DOHH2 (cell line): ENCODE measurements at regions not wholly inside any gene's neighbourhood (a gene's known extent, or its start where the extent isn't known, plus 50 kb on each side); places are given as distances from the start of the nearest gene placed in this dataset.

Source experiments
- H3F3A ChIP-seq: fragments of 200-600 bp; sonication (generic), shearing (Covaris generic); 2 replicates; pipeline ENCODE4 v1.6.0; 2016; ENCODE audit warnings: antibody characterized with exemption, mild to moderate bottlenecking; ENCODE audit not compliant: control insufficient read depth, insufficient read depth
- H3K27ac ChIP-seq: fragments of 200-600 bp; sonication (generic); 2 replicates; pipeline ENCODE4 v1.5.1; 2014; ENCODE audit warnings: low read depth, mild to moderate bottlenecking, low read length, moderate library complexity
- H3K27me3 ChIP-seq: fragments of 200-600 bp; sonication (generic); 2 replicates; pipeline ENCODE4 v1.6.1; 2014; ENCODE audit warnings: mild to moderate bottlenecking, low read length, mixed read lengths; ENCODE audit not compliant: control insufficient read depth
- H3K36me3 ChIP-seq: fragments of 200-600 bp; sonication (generic); 2 replicates; pipeline ENCODE4 v1.6.1; 2014; ENCODE audit warnings: mild to moderate bottlenecking, low read length, moderate library complexity, mixed read lengths; ENCODE audit not compliant: control insufficient read depth
- H3K4me1 ChIP-seq: fragments of 200-600 bp; sonication (generic); 2 replicates; pipeline ENCODE4 v1.6.1; 2014; ENCODE audit warnings: mild to moderate bottlenecking, low read length, mixed read lengths; ENCODE audit not compliant: control insufficient read depth
- H3K4me2 ChIP-seq: fragments of 200-600 bp; sonication (generic); 2 replicates; pipeline ENCODE4 v1.6.0; 2014; ENCODE audit warnings: mild to moderate bottlenecking, low read length, moderate library complexity
- H3K4me3 ChIP-seq: fragments of 200-600 bp; sonication (generic); 2 replicates; pipeline ENCODE4 v1.5.1; 2014; ENCODE audit warnings: mild to moderate bottlenecking, low read length, mixed read lengths
- H3K79me2 ChIP-seq: fragments of 200-600 bp; sonication (generic); 2 replicates; pipeline ENCODE4 v1.6.1; 2014; ENCODE audit warnings: mild to moderate bottlenecking, low read length, mixed read lengths; ENCODE audit not compliant: control insufficient read depth
- H3K9me2 ChIP-seq: fragments of 200-600 bp; sonication (generic); replicated peaks from 2 replicates; pipeline ENCODE4 v1.6.1; 2014; ENCODE audit warnings: mild to moderate bottlenecking, low read length, mixed read lengths; ENCODE audit not compliant: control insufficient read depth
- H3K9me3 ChIP-seq: fragments of 200-600 bp; sonication (generic); 2 replicates; pipeline ENCODE4 v1.6.1; 2014; ENCODE audit warnings: antibody characterized with exemption, low read length, mixed read lengths; ENCODE audit not compliant: control insufficient read depth, insufficient read depth
- H4K20me1 ChIP-seq: fragments of 200-600 bp; sonication (generic); 2 replicates; pipeline ENCODE4 v1.6.0; 2014; ENCODE audit warnings: low read depth, mild to moderate bottlenecking, antibody characterized with exemption, low read length, moderate library complexity; ENCODE audit not compliant: control insufficient read depth, insufficient read depth
- EZH2phosphoT487 ChIP-seq: fragments of 200-600 bp; sonication (generic); IDR thresholded peaks from 2 replicates; pipeline ENCODE4 v1.6.1; 2017; ENCODE audit warnings: borderline replicate concordance, mild to moderate bottlenecking, antibody characterized with exemption, low read length, moderate library complexity, mixed read lengths
- TF ChIP-seq, protein P1 (sequence below): fragments of 200-600 bp; sonication (generic); IDR thresholded peaks from one replicate; pipeline ENCODE4 v1.5.1; 2014; ENCODE audit warnings: antibody characterized with exemption, mild to moderate bottlenecking, low read depth, low read length; ENCODE audit not compliant: poor library complexity, severe bottlenecking

- no peaks in the 10 kb centered on the region for H3K79me2 ChIP-seq
- no peaks in the 10 kb centered on the region for H3K4me1 ChIP-seq
- no peaks in the 10 kb centered on the region for H3K9me2 ChIP-seq
- H3F3A ChIP-seq: no peaks in the 10 kb centered on the region
- no peak overlapping the region for H3K4me3 ChIP-seq
- H3K36me3 ChIP-seq: no peaks in the 10 kb centered on the region
- no peak overlapping the region for H3K4me2 ChIP-seq
- no peak overlapping the region for H3K27ac ChIP-seq
- no peaks in the 10 kb centered on the region for H4K20me1 ChIP-seq
- no peak for TF ChIP-seq EZH2phosphoT487
- TF ChIP-seq, protein P1, sequence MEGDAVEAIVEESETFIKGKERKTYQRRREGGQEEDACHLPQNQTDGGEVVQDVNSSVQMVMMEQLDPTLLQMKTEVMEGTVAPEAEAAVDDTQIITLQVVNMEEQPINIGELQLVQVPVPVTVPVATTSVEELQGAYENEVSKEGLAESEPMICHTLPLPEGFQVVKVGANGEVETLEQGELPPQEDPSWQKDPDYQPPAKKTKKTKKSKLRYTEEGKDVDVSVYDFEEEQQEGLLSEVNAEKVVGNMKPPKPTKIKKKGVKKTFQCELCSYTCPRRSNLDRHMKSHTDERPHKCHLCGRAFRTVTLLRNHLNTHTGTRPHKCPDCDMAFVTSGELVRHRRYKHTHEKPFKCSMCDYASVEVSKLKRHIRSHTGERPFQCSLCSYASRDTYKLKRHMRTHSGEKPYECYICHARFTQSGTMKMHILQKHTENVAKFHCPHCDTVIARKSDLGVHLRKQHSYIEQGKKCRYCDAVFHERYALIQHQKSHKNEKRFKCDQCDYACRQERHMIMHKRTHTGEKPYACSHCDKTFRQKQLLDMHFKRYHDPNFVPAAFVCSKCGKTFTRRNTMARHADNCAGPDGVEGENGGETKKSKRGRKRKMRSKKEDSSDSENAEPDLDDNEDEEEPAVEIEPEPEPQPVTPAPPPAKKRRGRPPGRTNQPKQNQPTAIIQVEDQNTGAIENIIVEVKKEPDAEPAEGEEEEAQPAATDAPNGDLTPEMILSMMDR: no peak
- no peaks in the 10 kb centered on the region for H3K9me3 ChIP-seq
- no peaks in the 10 kb centered on the region for H3K27me3 ChIP-seq
Observed at GRCh38 chr6:8918196-8918595, 482.9 kb upstream of the SLC35B3 start.

DNA sequence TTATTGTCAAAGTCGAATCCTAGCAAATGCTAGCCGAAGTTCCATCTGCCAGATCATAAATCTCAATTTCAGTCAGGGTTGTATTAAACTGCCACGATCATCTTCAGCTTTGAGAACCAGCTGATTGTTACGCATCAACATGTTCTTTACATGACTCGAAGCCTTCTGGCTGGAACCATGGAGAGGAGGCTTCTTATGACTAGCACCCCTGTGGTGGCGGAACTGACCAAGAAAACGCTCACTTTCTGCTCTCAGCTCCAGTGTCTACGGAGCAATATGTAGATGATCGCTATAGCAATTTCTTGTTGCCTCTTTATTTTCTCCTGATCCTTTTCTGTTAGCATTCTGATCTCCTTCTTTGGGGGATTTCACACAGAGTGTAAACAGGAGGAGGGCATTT is 479.4 kb upstream of the SLC35B3 start:
- Histone ChIP-seq H3K79me2 (no peaks in the 10 kb centered on the region), H3K9me3 (no peaks in the 10 kb centered on the region), H3F3A (no peaks in the 10 kb centered on the region), H3K4me3 (no peak overlapping the region), H4K20me1 (no peaks in the 10 kb centered on the region), H3K27me3 (no peaks in the 10 kb centered on the region), H3K9me2 (no peaks in the 10 kb centered on the region), H3K36me3 (no peaks in the 10 kb centered on the region), H3K27ac (no peak overlapping the region), H3K4me2 (no peak overlapping the region), H3K4me1 (no peaks in the 10 kb centered on the region)
- TF ChIP-seq, protein P1: no peak
- TF ChIP-seq EZH2phosphoT487: no peak

DNA sequence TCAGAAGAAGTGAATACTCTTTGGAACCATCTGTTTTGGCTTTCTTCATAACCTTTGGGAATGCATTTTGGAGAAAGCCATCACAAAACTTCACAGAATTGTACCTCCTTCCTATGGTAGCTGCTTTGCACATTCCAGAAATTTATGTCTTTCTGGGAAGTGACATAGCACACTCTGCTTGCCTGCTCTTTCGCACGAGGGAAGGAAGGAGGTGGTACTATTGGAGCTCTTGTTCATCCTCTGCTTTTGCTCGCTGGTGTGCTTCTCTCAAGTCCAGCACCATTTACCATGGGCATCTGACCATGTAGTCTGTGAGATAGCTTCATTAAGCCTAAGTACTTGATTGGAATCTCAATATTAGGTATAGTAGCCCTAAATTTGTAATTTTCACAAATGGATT is 473.3 kb upstream of the SLC35B3 start:
- Histone ChIP-seq H3K9me3 (no peaks in the 10 kb centered on the region), H4K20me1 (no peaks in the 10 kb centered on the region), H3K9me2 (no peaks in the 10 kb centered on the region), H3K4me3 (no peak overlapping the region), H3K27me3 (no peaks in the 10 kb centered on the region), H3F3A (no peaks in the 10 kb centered on the region), H3K27ac (no peak overlapping the region), H3K36me3 (no peaks in the 10 kb centered on the region), H3K4me2 (no peak overlapping the region), H3K79me2 (no peaks in the 10 kb centered on the region), H3K4me1 (no peaks in the 10 kb centered on the region)
- TF ChIP-seq EZH2phosphoT487: no peak
- TF ChIP-seq, protein P1: no peak

DNA sequence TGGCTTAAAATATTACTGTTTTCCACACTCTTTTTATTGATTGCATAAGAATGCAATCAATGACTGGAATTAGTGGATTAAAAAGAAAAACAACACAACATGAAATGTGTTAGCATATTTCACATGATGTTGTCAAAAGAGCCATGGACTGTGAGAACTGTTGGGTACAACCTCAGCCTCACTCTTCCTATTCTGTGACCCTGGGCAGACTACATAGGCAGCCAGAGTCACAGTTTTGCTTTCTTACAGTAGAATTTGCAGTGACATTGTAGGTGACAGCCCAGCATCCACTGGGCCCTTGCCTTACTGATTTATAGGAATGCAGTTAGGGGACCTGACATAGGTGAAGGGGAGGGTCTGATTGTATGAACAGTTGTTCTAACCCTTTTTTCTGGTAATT is 471.4 kb upstream of the SLC35B3 start:
- H3K9me3 ChIP-seq: no peaks in the 10 kb centered on the region
- no peaks in the 10 kb centered on the region for H3K4me1 ChIP-seq
- H4K20me1 ChIP-seq: no peaks in the 10 kb centered on the region
- no peaks in the 10 kb centered on the region for H3K79me2 ChIP-seq
- H3K9me2 ChIP-seq: no peaks in the 10 kb centered on the region
- no peaks in the 10 kb centered on the region for H3F3A ChIP-seq
- no peaks in the 10 kb centered on the region for H3K36me3 ChIP-seq
- no peaks in the 10 kb centered on the region for H3K27me3 ChIP-seq
- H3K27ac ChIP-seq: no peak overlapping the region
- no peak for TF ChIP-seq EZH2phosphoT487
- TF ChIP-seq, protein P1: no peak
- H3K4me2 ChIP-seq: no peak overlapping the region
- H3K4me3 ChIP-seq: no peak overlapping the region
